HG03354 (cell line): ENCODE measurements at regions not wholly inside any gene's neighbourhood (a gene's known extent, or its start where the extent isn't known, plus 50 kb on each side); places are given as distances from the start of the nearest gene placed in this dataset.
"Not testable (repeated sequence)": the region's sequence is repeated elsewhere in the genome, so short reads cannot be mapped to it uniquely, and the experiment has no call there.

Experiments used
- ATAC-seq: cut with Tn5 transposase; IDR thresholded peaks from one replicate; pipeline ENCODE4 v1.9.1; 2021; ENCODE audit warnings: mild to moderate bottlenecking; ENCODE audit not compliant: unreplicated experiment, poor library complexity, severe bottlenecking

- ATAC-seq: no peak
These were observed 570.8 kb upstream of the GYPC start for GRCh38 chr2:126085011-126085795.

- ATAC-seq: no peak
These were observed 555.0 kb upstream of the GYPC start for GRCh38 chr2:126100962-126101361.

GRCh38 chr2:126106006-126106405 is 550.0 kb upstream of the GYPC start:
- ATAC-seq: no peak

GRCh38 chr2:126107883-126108282 is 548.1 kb upstream of the GYPC start:
- no peak for ATAC-seq

GRCh38 chr2:126115975-126116374 is 540.0 kb upstream of the GYPC start:
- ATAC-seq: no peak

GRCh38 chr2:126117886-126118285 is 538.1 kb upstream of the GYPC start:
- no peak for ATAC-seq

- ATAC-seq: no peak
These were observed 510.2 kb upstream of the GYPC start for GRCh38 chr2:126145752-126146151.

- no peak for ATAC-seq
These were observed 501.6 kb upstream of the GYPC start for GRCh38 chr2:126154256-126154785.

GRCh38 chr2:126160950-126161349 is 495.0 kb upstream of the GYPC start:
- not testable (repeated sequence) for ATAC-seq

GRCh38 chr2:126172631-126173184 is 483.2 kb upstream of the GYPC start:
- ATAC-seq: no peak

GRCh38 chr2:126175222-126175621 is 480.7 kb upstream of the GYPC start:
- no peak for ATAC-seq

- ATAC-seq: no peak
These were observed 478.5 kb upstream of the GYPC start for GRCh38 chr2:126177479-126177878.

- ATAC-seq: no peak
These were observed 468.3 kb upstream of the GYPC start for GRCh38 chr2:126187668-126188067.

GRCh38 chr2:126189527-126189926 is 466.4 kb upstream of the GYPC start:
- no peak for ATAC-seq

- ATAC-seq: no peak
These were observed 455.4 kb upstream of the GYPC start for GRCh38 chr2:126200538-126200937.

- ATAC-seq: no peak
These were observed 447.7 kb upstream of the GYPC start for GRCh38 chr2:126208266-126208665.

- ATAC-seq: no peak
These were observed 443.2 kb upstream of the GYPC start for GRCh38 chr2:126212735-126213134.

- no peak for ATAC-seq
These were observed 436.9 kb upstream of the GYPC start for GRCh38 chr2:126219081-126219480.

GRCh38 chr2:126220331-126220730 is 435.6 kb upstream of the GYPC start:
- no peak for ATAC-seq

- ATAC-seq: no peak
These were observed 434.5 kb upstream of the GYPC start for GRCh38 chr2:126221506-126221905.

GRCh38 chr2:126222278-126222677 is 433.7 kb upstream of the GYPC start:
- no peak for ATAC-seq
